ENCODE measurements at regions not wholly inside any gene's neighbourhood (a gene's known extent, or its start where the extent isn't known, plus 50 kb on each side); places are given as distances from the start of the nearest gene placed in this dataset.
"Not testable (repeated sequence)": the region's sequence is repeated elsewhere in the genome, so short reads cannot be mapped to it uniquely, and the experiment has no call there.

DNA sequence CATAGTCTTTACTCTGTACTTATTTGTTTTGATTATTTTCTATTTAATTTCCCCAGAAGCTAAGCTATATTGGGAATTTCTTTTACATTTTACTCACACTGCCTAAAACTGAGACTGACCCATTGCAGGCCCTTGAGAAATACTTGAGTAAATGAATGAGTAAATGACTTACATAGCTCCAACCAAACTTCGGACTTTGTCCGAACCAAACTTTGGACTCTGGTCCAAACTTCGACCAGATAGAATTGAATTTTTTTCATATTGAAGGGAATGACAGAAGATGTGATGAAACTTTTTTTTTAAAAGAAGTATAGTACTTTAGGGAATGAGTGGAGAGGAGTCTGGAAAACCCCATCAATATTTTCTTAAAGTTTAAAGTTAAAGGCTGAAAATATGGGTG, 75.6 kb upstream of the MYRIP start:
- Mint-ChIP-seq H3K4me1 (no peaks in the 10 kb centered on the region), H3K27ac (no peak overlapping the region), H3K27me3 (no peaks in the 10 kb centered on the region), H3K4me3 (no peak overlapping the region), H3K9me3 (ENCODE audit: insufficient read depth) (no peaks in the 10 kb centered on the region)
- DNase-seq (no peak), ATAC-seq (ENCODE audit: low read depth) (no peak)
- no peaks in the 10 kb centered on the region for H3K4me1 ChIP-seq (ENCODE audit: control insufficient read depth in 2 of 2, insufficient read depth in 2 of 2, low read length in 2 of 2)
- no peaks in the 10 kb centered on the region for H4K20me1 ChIP-seq (ENCODE audit: control insufficient read depth, insufficient read depth, low read length, poor library complexity, severe bottlenecking)
- no peaks in the 10 kb centered on the region for H3K9me3 ChIP-seq (ENCODE audit: control extremely low read depth in 1 of 3, control insufficient read depth in 2 of 3, insufficient read depth in 1 of 3, low read length in 2 of 3)
- H3K79me2 ChIP-seq (ENCODE audit: control insufficient read depth, insufficient read depth, low read length) = no peaks in the 10 kb centered on the region
- no peak overlapping the region for H3K4me3 ChIP-seq (ENCODE audit: control extremely low read depth in 1 of 5, extremely low read depth in 1 of 5, insufficient read depth in 1 of 5, low read depth in 2 of 5, low read length in 4 of 5)
- no peaks in the 10 kb centered on the region for H3K36me3 ChIP-seq (replicated peaks in 1 of 2; ENCODE audit: control extremely low read depth in 1 of 2, control insufficient read depth in 1 of 2, extremely low read depth in 1 of 2, insufficient read depth in 2 of 2, low read length in 1 of 2)
- intact Hi-C loops (cut with micrococcal nuclease) = no loop called here
- ChIA-PET CTCF (no interaction called here), POLR2A (no interaction called here)
- H3K27ac ChIP-seq (ENCODE audit: low read length in 2 of 2) = no peak overlapping the region
- no peak overlapping the region for H2AFZ ChIP-seq (ENCODE audit: insufficient read depth, low read depth, low read length, poor library complexity, severe bottlenecking)
- no peak overlapping the region for H3K9ac ChIP-seq (ENCODE audit: low read length)
- no CpG with 5 or more reads among the region's 3 CpGs for WGBS (ENCODE audit: insufficient coverage)
- no peak for TF ChIP-seq EZH2 (IDR thresholded peaks at IDR 0.05; ENCODE audit: borderline replicate concordance, insufficient read depth, low read depth, low read length, poor library complexity, severe bottlenecking)
- TF ChIP-seq, protein P1, sequence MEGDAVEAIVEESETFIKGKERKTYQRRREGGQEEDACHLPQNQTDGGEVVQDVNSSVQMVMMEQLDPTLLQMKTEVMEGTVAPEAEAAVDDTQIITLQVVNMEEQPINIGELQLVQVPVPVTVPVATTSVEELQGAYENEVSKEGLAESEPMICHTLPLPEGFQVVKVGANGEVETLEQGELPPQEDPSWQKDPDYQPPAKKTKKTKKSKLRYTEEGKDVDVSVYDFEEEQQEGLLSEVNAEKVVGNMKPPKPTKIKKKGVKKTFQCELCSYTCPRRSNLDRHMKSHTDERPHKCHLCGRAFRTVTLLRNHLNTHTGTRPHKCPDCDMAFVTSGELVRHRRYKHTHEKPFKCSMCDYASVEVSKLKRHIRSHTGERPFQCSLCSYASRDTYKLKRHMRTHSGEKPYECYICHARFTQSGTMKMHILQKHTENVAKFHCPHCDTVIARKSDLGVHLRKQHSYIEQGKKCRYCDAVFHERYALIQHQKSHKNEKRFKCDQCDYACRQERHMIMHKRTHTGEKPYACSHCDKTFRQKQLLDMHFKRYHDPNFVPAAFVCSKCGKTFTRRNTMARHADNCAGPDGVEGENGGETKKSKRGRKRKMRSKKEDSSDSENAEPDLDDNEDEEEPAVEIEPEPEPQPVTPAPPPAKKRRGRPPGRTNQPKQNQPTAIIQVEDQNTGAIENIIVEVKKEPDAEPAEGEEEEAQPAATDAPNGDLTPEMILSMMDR (IDR thresholded peaks at IDR 0.05) = no peak
- no peaks in the 10 kb centered on the region for H3K27me3 ChIP-seq (replicated peaks in 1 of 4; ENCODE audit: control extremely low read depth in 1 of 4, control insufficient read depth in 3 of 4, insufficient read depth in 4 of 4, low read length in 3 of 4)
- H3K4me2 ChIP-seq (replicated peaks; ENCODE audit: low read depth, low read length, poor library complexity, severe bottlenecking) = no peak overlapping the region

DNA sequence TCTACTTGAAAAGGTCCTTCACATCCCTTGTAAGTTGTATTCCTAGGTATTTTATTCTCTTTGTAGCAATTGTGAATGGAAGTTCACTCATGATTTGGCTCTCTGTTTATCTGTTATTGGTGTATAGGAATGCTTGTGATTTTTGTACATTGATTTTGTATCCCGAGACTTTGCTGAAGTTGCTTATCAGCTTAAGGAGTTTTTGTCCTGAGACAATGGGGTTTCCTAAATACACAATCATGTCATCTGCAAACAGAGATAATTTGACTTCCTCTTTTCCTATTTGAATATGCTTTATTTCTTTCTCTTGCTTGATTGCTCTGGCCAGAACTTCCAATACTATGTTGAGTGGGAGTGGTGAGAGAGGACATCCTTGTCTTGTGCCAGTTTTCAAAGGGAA, 69.8 kb upstream of the MYRIP start:
- ATAC-seq (ENCODE audit: low read depth); H3K4me1 Mint-ChIP-seq; H4K20me1 ChIP-seq (ENCODE audit: control insufficient read depth, insufficient read depth, low read length, poor library complexity, severe bottlenecking); CTCF ChIA-PET; POLR2A ChIA-PET; H2AFZ ChIP-seq (ENCODE audit: insufficient read depth, low read depth, low read length, poor library complexity, severe bottlenecking); H3K36me3 ChIP-seq (replicated peaks in 1 of 2; ENCODE audit: control extremely low read depth in 1 of 2, control insufficient read depth in 1 of 2, extremely low read depth in 1 of 2, insufficient read depth in 2 of 2, low read length in 1 of 2); H3K4me2 ChIP-seq (replicated peaks; ENCODE audit: low read depth, low read length, poor library complexity, severe bottlenecking); H3K4me3 ChIP-seq (ENCODE audit: control extremely low read depth in 1 of 5, extremely low read depth in 1 of 5, insufficient read depth in 1 of 5, low read depth in 2 of 5, low read length in 4 of 5); intact Hi-C loops (cut with micrococcal nuclease); H3K9me3 ChIP-seq (ENCODE audit: control extremely low read depth in 1 of 3, control insufficient read depth in 2 of 3, insufficient read depth in 1 of 3, low read length in 2 of 3); H3K79me2 ChIP-seq (ENCODE audit: control insufficient read depth, insufficient read depth, low read length); H3K9ac ChIP-seq (ENCODE audit: low read length); H3K27ac Mint-ChIP-seq; H3K27me3 ChIP-seq (replicated peaks in 1 of 4; ENCODE audit: control extremely low read depth in 1 of 4, control insufficient read depth in 3 of 4, insufficient read depth in 4 of 4, low read length in 3 of 4); H3K4me1 ChIP-seq (ENCODE audit: control insufficient read depth in 2 of 2, insufficient read depth in 2 of 2, low read length in 2 of 2); H3K4me3 Mint-ChIP-seq; H3K9me3 Mint-ChIP-seq (ENCODE audit: insufficient read depth); DNase-seq; H3K27ac ChIP-seq (ENCODE audit: low read length in 2 of 2): not testable (repeated sequence)
- H3K27me3 Mint-ChIP-seq = peaks cover 12% of the 10 kb centered on the region
- WGBS (ENCODE audit: insufficient coverage) = no CpG with 5 or more reads among the region's 1 CpG
